ENCODE measurements at regions not wholly inside any gene's neighbourhood (a gene's known extent, or its start where the extent isn't known, plus 50 kb on each side); places are given as distances from the start of the nearest gene placed in this dataset.

- Histone ChIP-seq H3K4me3 (no peak overlapping the region), H3K27ac (ENCODE audit: low read depth) (no peak overlapping the region), H2AFZ (no peak overlapping the region), H3F3A (replicated peaks; ENCODE audit: low read depth) (no peaks in the 10 kb centered on the region), H3K4me2 (no peak overlapping the region), H4K20me1 (replicated peaks; ENCODE audit: insufficient read depth) (peaks cover 22% of the 10 kb centered on the region), H3K9me2 (ENCODE audit: insufficient read depth) (no peaks in the 10 kb centered on the region), H3K27me3 (ENCODE audit: insufficient read depth) (no peaks in the 10 kb centered on the region), H3K36me3 (ENCODE audit: insufficient read depth) (no peaks in the 10 kb centered on the region), H3K4me1 (ENCODE audit: insufficient read depth) (no peaks in the 10 kb centered on the region), H3K79me2 (replicated peaks; ENCODE audit: insufficient read depth) (peaks cover 35% of the 10 kb centered on the region)
- no peak overlapping the region for H3K27ac Mint-ChIP-seq
- 0 out of 3 replicates have a peak, but pooled peaks cover 2% of the 10 kb centered on the region for H3K9me3 Mint-ChIP-seq
- peaks cover 9% of the 10 kb centered on the region for H3K4me1 Mint-ChIP-seq
- ATAC-seq (no peak), DNase-seq (ENCODE audit: low spot score) (no peak)
- no peak overlapping the region for H3K4me3 Mint-ChIP-seq
- peaks cover 7% of the 10 kb centered on the region for H3K27me3 Mint-ChIP-seq (ENCODE audit: insufficient read depth, low read depth, poor library complexity)
- H3K36me3 Mint-ChIP-seq (ENCODE audit: low read depth) = peaks cover 46% of the 10 kb centered on the region
- TF ChIP-seq EZH2phosphoT487 (IDR thresholded peaks at IDR 0.05; ENCODE audit: unreplicated experiment) = no peak
- no peak for TF ChIP-seq ZNF462 (CRISPR knock-in tag; IDR thresholded peaks at IDR 0.05)
- no peak for TF ChIP-seq ZNF331 (CRISPR knock-in tag; IDR thresholded peaks at IDR 0.05; ENCODE audit: low read depth)
- no peak for TF ChIP-seq JUNB (IDR thresholded peaks at IDR 0.05; ENCODE audit: unreplicated experiment)
Observed at GRCh38 chr11:71190551-71190950, 61.8 kb downstream of the SHANK2 start.

- Histone ChIP-seq H3K36me3 (ENCODE audit: insufficient read depth) (no peaks in the 10 kb centered on the region), H3K4me1 (ENCODE audit: insufficient read depth) (no peaks in the 10 kb centered on the region), H3K27me3 (ENCODE audit: insufficient read depth) (no peaks in the 10 kb centered on the region), H3K79me2 (replicated peaks; ENCODE audit: insufficient read depth) (peaks cover 33% of the 10 kb centered on the region), H3K9me2 (ENCODE audit: insufficient read depth) (no peaks in the 10 kb centered on the region; the same call in 1 of the 2 replicates), H4K20me1 (replicated peaks; ENCODE audit: insufficient read depth) (peaks cover 21% of the 10 kb centered on the region), H2AFZ (no peak overlapping the region), H3K4me3 (no peak overlapping the region), H3K4me2 (no peak overlapping the region), H3F3A (replicated peaks; ENCODE audit: low read depth) (no peaks in the 10 kb centered on the region), H3K27ac (ENCODE audit: low read depth) (no peak overlapping the region)
- peaks cover 51% of the 10 kb centered on the region for H3K36me3 Mint-ChIP-seq (ENCODE audit: low read depth)
- no peak for DNase-seq (ENCODE audit: low spot score)
- H3K4me1 Mint-ChIP-seq = peaks cover 9% of the 10 kb centered on the region
- no peak overlapping the region for H3K4me3 Mint-ChIP-seq
- peaks cover 9% of the 10 kb centered on the region for H3K27me3 Mint-ChIP-seq (ENCODE audit: insufficient read depth, low read depth, poor library complexity)
- 0 out of 3 replicates have a peak, but pooled peaks cover 2% of the 10 kb centered on the region for H3K9me3 Mint-ChIP-seq
- no peak overlapping the region for H3K27ac Mint-ChIP-seq
- no peak for ATAC-seq
- TF ChIP-seq ZNF114 (CRISPR knock-in tag; IDR thresholded peaks at IDR 0.05) = no peak
- TF ChIP-seq POLR2AphosphoS5 (IDR thresholded peaks at IDR 0.05; ENCODE audit: low read depth) = no peak
- TF ChIP-seq REST (IDR thresholded peaks at IDR 0.05; ENCODE audit: unreplicated experiment) = no peak
- TF ChIP-seq JUNB (IDR thresholded peaks at IDR 0.05; ENCODE audit: unreplicated experiment) = no peak
- TF ChIP-seq ETS1 (IDR thresholded peaks at IDR 0.05) = no peak
- no peak for TF ChIP-seq STAT1 (IDR thresholded peaks at IDR 0.05; ENCODE audit: unreplicated experiment)
- TF ChIP-seq EZH2 (IDR thresholded peaks at IDR 0.05; ENCODE audit: low read depth, unreplicated experiment) = no peak
Observed at GRCh38 chr11:71189768-71190315, 62.5 kb downstream of the SHANK2 start.
